Umbilical cord (tissue), 1 donor: ENCODE measurements at regions not wholly inside any gene's neighbourhood (a gene's known extent, or its start where the extent isn't known, plus 50 kb on each side); places are given as distances from the start of the nearest gene placed in this dataset.

Experiments
- DNase-seq: peaks from one replicate; pipeline ENCODE4 v3.0.0-alpha.2; 2015; ENCODE audit warnings: low spot score

- no peak for DNase-seq
These were observed 239.3 kb downstream of the ALG10B start for GRCh38 chr12:38555620-38556591.

GRCh38 chr12:38556647-38557046 lies 240.1 kb downstream of the ALG10B start:
- DNase-seq = no peak

- no peak for DNase-seq
These were observed 268.5 kb downstream of the ALG10B start for GRCh38 chr12:38585086-38585485.

- DNase-seq = no peak
These were observed 270.2 kb downstream of the ALG10B start for GRCh38 chr12:38586789-38587188.

GRCh38 chr12:38587594-38587993 lies 271.0 kb downstream of the ALG10B start:
- DNase-seq = no peak

- DNase-seq = no peak
These were observed 272.2 kb downstream of the ALG10B start for GRCh38 chr12:38588624-38589305.

- no peak for DNase-seq
These were observed 272.7 kb downstream of the ALG10B start for GRCh38 chr12:38589306-38589632.

- no peak for DNase-seq
These were observed 285.4 kb downstream of the ALG10B start for GRCh38 chr12:38601949-38602348.
